Body of pancreas (tissue), 4 donors: ENCODE measurements at regions not wholly inside any gene's neighbourhood (a gene's known extent, or its start where the extent isn't known, plus 50 kb on each side); places are given as distances from the start of the nearest gene placed in this dataset.

Source experiments
- ATAC-seq: fragments of 150-250 bp; one replicate; pipeline ENCODE4 v1.9.1; 2016
- DNase-seq, 4 donors: peaks; one replicate each; pipeline ENCODE4 v3.0.0-alpha.2; 2019
- H3K27ac ChIP-seq, 4 donors: fragments of 200-600 bp; sonication (generic); 1 replicate in 3 of 4; 2 replicates in 1 of 4; pipeline versions ENCODE4 v1.5.1 to v1.6.1; 2016 to 2019; ENCODE audit warnings: mild to moderate bottlenecking in 1 of 4, mixed read lengths in 1 of 4, moderate library complexity in 1 of 4
- H3K27me3 ChIP-seq, 2 donors: fragments of 200-600 bp; sonication (generic); one replicate each; pipeline ENCODE4 v1.6.0; 2016; ENCODE audit warnings: mild to moderate bottlenecking in 1 of 2
- H3K36me3 ChIP-seq, 2 donors: fragments of 200-600 bp; sonication (generic); replicated peaks in 1 of 2; 2 replicates each; pipeline ENCODE4 v1.5.1; 2016; ENCODE audit warnings: low read depth in 2 of 2; ENCODE audit not compliant: insufficient read depth in 1 of 2
- H3K4me1 ChIP-seq: fragments of 200-600 bp; sonication (generic); one replicate; pipeline ENCODE4 v1.6.0; 2016
- H3K4me3 ChIP-seq, 2 donors: fragments of 200-600 bp; sonication (generic); 1 replicate in 1 of 2; 2 replicates in 1 of 2; pipeline ENCODE4 v1.5.1; 2016 to 2019
- H3K9me3 ChIP-seq, 3 donors: fragments of 200-600 bp; sonication (generic); 1 replicate in 2 of 3; 2 replicates in 1 of 3; pipeline ENCODE4 v1.5.1; 2016
- CTCF ChIP-seq, 7 experiments: fragments of 450-650 bp in 4 of 7; fragments of 200-600 bp in 3 of 7; sonication (generic) in 3 of 7; IDR thresholded peaks; one replicate each; pipeline ENCODE4 v1.5.1; 2016 to 2019; ENCODE audit warnings: antibody characterized with exemption in 7 of 7
- POLR2A ChIP-seq, 3 donors: fragments of 450-650 bp; IDR thresholded peaks; one replicate each; pipeline ENCODE4 v1.6.1; 2016; ENCODE audit warnings: antibody characterized with exemption in 3 of 3, mild to moderate bottlenecking in 2 of 3
- WGBS, 2 donors: methylation state at CpG; one replicate each; pipeline ENCODE4 v1.1.5; 2017; 5-methylcytosine and 5-hydroxymethylcytosine counted together
- intact Hi-C: fragments of 100-400 bp; cut with DNase I; formaldehyde crosslinking; loops from one replicate; pipeline ENCODE4 v1.15.1; 2023

- no peak overlapping the region for H3K4me3 ChIP-seq
- ATAC-seq (no peak), DNase-seq (no peak)
- WGBS, 2 donors = 94 to 100% methylated on average over 3 to 4 of the region's 5 CpGs
- H3K27me3 ChIP-seq = no peaks in the 10 kb centered on the region
- intact Hi-C loops = no loop called here
- TF ChIP-seq POLR2A (IDR thresholded peaks at IDR 0.05) (no peak), CTCF (IDR thresholded peaks at IDR 0.05) (no peak)
- no peaks in the 10 kb centered on the region for H3K4me1 ChIP-seq
- no peaks in the 10 kb centered on the region for H3K9me3 ChIP-seq
- no peaks in the 10 kb centered on the region for H3K36me3 ChIP-seq
- no peak overlapping the region for H3K27ac ChIP-seq
These were observed 78.9 kb upstream of the SPIN4 start for GRCh38 chrX:63430026-63430425.

GRCh38 chrX:63428348-63428747 lies 77.2 kb upstream of the SPIN4 start:
- TF ChIP-seq CTCF (IDR thresholded peaks at IDR 0.05) = no peak
- no peak for TF ChIP-seq POLR2A (IDR thresholded peaks at IDR 0.05)
- intact Hi-C loops = no loop called here
- no peaks in the 10 kb centered on the region for H3K4me1 ChIP-seq
- H3K9me3 ChIP-seq = no peaks in the 10 kb centered on the region
- no peaks in the 10 kb centered on the region for H3K27me3 ChIP-seq
- H3K36me3 ChIP-seq = no peaks in the 10 kb centered on the region
- DNase-seq (no peak), ATAC-seq (no peak)
- 95 to 97% methylated on average over 5 of the region's 5 CpGs for WGBS, 2 donors
- no peak overlapping the region for H3K4me3 ChIP-seq
- no peak overlapping the region for H3K27ac ChIP-seq

- Histone ChIP-seq H3K27me3 (no peaks in the 10 kb centered on the region), H3K9me3 (no peaks in the 10 kb centered on the region), H3K27ac (no peak overlapping the region), H3K4me1 (no peaks in the 10 kb centered on the region), H3K4me3 (no peak overlapping the region), H3K36me3 (no peaks in the 10 kb centered on the region)
- ATAC-seq = no peak
- no peak for DNase-seq
- intact Hi-C loops = no loop called here
- 85 to 87% methylated on average over 5 to 6 of the region's 7 CpGs for WGBS, 2 donors
- TF ChIP-seq POLR2A (IDR thresholded peaks at IDR 0.05) (no peak), CTCF (IDR thresholded peaks at IDR 0.05) (no peak)
These were observed 75.4 kb upstream of the SPIN4 start for GRCh38 chrX:63426519-63426918.

- Histone ChIP-seq H3K9me3 (no peaks in the 10 kb centered on the region), H3K36me3 (no peaks in the 10 kb centered on the region), H3K27ac (no peak overlapping the region), H3K27me3 (no peaks in the 10 kb centered on the region), H3K4me1 (no peaks in the 10 kb centered on the region), H3K4me3 (no peak overlapping the region)
- TF ChIP-seq POLR2A (IDR thresholded peaks at IDR 0.05) (no peak), CTCF (IDR thresholded peaks at IDR 0.05) (no peak)
- intact Hi-C loops = no loop called here
- no peak for DNase-seq
- no peak for ATAC-seq
These were observed 72.9 kb upstream of the SPIN4 start for GRCh38 chrX:63424063-63424462.

GRCh38 chrX:63421411-63421810 lies 70.3 kb upstream of the SPIN4 start:
- Histone ChIP-seq H3K9me3 (no peaks in the 10 kb centered on the region), H3K4me3 (no peak overlapping the region), H3K27me3 (no peaks in the 10 kb centered on the region), H3K4me1 (no peaks in the 10 kb centered on the region), H3K36me3 (no peaks in the 10 kb centered on the region), H3K27ac (no peak overlapping the region)
- DNase-seq = no peak
- ATAC-seq = no peak
- intact Hi-C loops = no loop called here
- TF ChIP-seq POLR2A (IDR thresholded peaks at IDR 0.05) = no peak
- no peak for TF ChIP-seq CTCF (IDR thresholded peaks at IDR 0.05)
